ENCODE measurements at regions not wholly inside any gene's neighbourhood (a gene's known extent, or its start where the extent isn't known, plus 50 kb on each side); places are given as distances from the start of the nearest gene placed in this dataset.

DNA sequence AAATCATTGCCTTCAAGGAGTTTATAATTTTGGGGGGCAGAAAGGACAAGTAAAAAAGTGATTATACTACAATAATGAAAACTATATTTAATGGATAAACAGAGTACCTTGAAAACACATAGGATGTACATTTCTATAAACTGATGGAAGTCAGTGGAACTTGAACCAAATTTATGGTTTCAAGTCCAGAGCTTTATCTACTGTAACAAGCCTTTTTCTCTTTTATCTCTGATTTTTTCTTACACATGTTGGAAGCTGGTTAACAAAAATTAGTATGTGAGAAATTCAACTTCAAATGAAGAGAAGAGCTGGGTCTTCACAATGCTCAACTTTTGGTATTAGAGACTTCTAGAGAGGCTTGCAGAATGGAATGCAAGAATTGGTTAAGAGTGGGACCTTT is 393.6 kb downstream of the LMO7 start:
- ATAC-seq (ENCODE audit: low read depth in 2 of 2) (no peak), DNase-seq (no peak)
- Histone ChIP-seq H3K36me3 (ENCODE audit: control insufficient read depth, insufficient read depth, low read length) (no peaks in the 10 kb centered on the region), H3K4me1 (ENCODE audit: control insufficient read depth, insufficient read depth, low read length, poor library complexity, severe bottlenecking) (no peaks in the 10 kb centered on the region), H3K27ac (ENCODE audit: insufficient read depth, low read length, poor library complexity, severe bottlenecking) (no peak overlapping the region), H3K4me3 (ENCODE audit: low read depth, low read length) (no peak overlapping the region), H3K9me3 (ENCODE audit: control insufficient read depth in 2 of 2, low read length in 2 of 2) (no peaks in the 10 kb centered on the region), H3K27me3 (ENCODE audit: control insufficient read depth, insufficient read depth, low read length) (no peaks in the 10 kb centered on the region)
- no peak overlapping the region for H3K27ac Mint-ChIP-seq
- H3K9me3 Mint-ChIP-seq: peaks cover 0 to 4% (median 0%) of the 10 kb centered on the region in 7 donors
- H3K4me1 Mint-ChIP-seq: no peaks in the 10 kb centered on the region
- H3K4me3 Mint-ChIP-seq: no peak overlapping the region
- no peaks in the 10 kb centered on the region for H3K27me3 Mint-ChIP-seq
- H3K36me3 Mint-ChIP-seq: no peaks in the 10 kb centered on the region

GRCh38 chr13:76029088-76029487 is 393.0 kb downstream of the LMO7 start:
- no peak overlapping the region for H3K4me3 Mint-ChIP-seq
- H3K36me3 ChIP-seq (ENCODE audit: control insufficient read depth, insufficient read depth, low read length): no peaks in the 10 kb centered on the region
- no peak for DNase-seq
- H3K27ac Mint-ChIP-seq: no peak overlapping the region
- H3K9me3 Mint-ChIP-seq: peaks cover 0 to 2% (median 0%) of the 10 kb centered on the region in 7 donors
- H3K36me3 Mint-ChIP-seq: no peaks in the 10 kb centered on the region
- no peaks in the 10 kb centered on the region for H3K4me1 ChIP-seq (ENCODE audit: control insufficient read depth, insufficient read depth, low read length, poor library complexity, severe bottlenecking)
- H3K27me3 Mint-ChIP-seq: no peaks in the 10 kb centered on the region
- H3K4me1 Mint-ChIP-seq: no peaks in the 10 kb centered on the region
- no peak for ATAC-seq (ENCODE audit: low read depth in 2 of 2)
- H3K9me3 ChIP-seq (ENCODE audit: control insufficient read depth in 2 of 2, low read length in 2 of 2): no peaks in the 10 kb centered on the region
- no peak overlapping the region for H3K27ac ChIP-seq (ENCODE audit: insufficient read depth, low read length, poor library complexity, severe bottlenecking)
- no peaks in the 10 kb centered on the region for H3K27me3 ChIP-seq (ENCODE audit: control insufficient read depth, insufficient read depth, low read length)
- no peak overlapping the region for H3K4me3 ChIP-seq (ENCODE audit: low read depth, low read length)

DNA sequence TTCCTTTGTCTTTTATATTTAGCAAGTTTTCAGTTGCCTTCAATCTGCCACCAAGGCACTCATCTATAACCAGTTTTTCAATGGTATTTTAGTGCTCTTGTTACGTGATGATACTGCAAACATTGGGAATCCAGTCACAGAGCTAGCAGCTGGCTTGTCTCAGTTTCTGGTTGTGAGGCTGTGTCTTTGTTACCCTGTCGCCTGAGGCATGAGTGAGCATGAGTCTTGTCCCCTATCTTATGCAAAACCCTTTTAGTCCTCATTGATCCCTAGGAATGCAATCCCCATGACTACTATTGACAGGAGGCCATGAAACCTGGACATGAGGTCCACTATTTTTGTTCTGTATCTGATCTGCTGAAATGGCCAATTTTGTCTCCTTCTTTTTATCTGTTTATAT is 391.0 kb downstream of the LMO7 start:
- peaks cover 0 to 2% (median 0%) of the 10 kb centered on the region in 7 donors for H3K9me3 Mint-ChIP-seq
- H3K27me3 Mint-ChIP-seq: no peaks in the 10 kb centered on the region
- DNase-seq (no peak), ATAC-seq (ENCODE audit: low read depth in 2 of 2) (no peak)
- Histone ChIP-seq H3K27me3 (ENCODE audit: control insufficient read depth, insufficient read depth, low read length) (no peaks in the 10 kb centered on the region), H3K4me3 (ENCODE audit: low read depth, low read length) (no peak overlapping the region), H3K4me1 (ENCODE audit: control insufficient read depth, insufficient read depth, low read length, poor library complexity, severe bottlenecking) (no peaks in the 10 kb centered on the region), H3K36me3 (ENCODE audit: control insufficient read depth, insufficient read depth, low read length) (no peaks in the 10 kb centered on the region), H3K27ac (ENCODE audit: insufficient read depth, low read length, poor library complexity, severe bottlenecking) (no peak overlapping the region), H3K9me3 (ENCODE audit: control insufficient read depth in 2 of 2, low read length in 2 of 2) (no peaks in the 10 kb centered on the region)
- no peaks in the 10 kb centered on the region for H3K4me1 Mint-ChIP-seq
- no peak overlapping the region for H3K4me3 Mint-ChIP-seq
- no peak overlapping the region for H3K27ac Mint-ChIP-seq
- no peaks in the 10 kb centered on the region for H3K36me3 Mint-ChIP-seq

- H3K4me1 Mint-ChIP-seq: no peaks in the 10 kb centered on the region
- Histone ChIP-seq H3K9me3 (ENCODE audit: control insufficient read depth in 2 of 2, low read length in 2 of 2) (no peaks in the 10 kb centered on the region), H3K36me3 (ENCODE audit: control insufficient read depth, insufficient read depth, low read length) (no peaks in the 10 kb centered on the region), H3K27me3 (ENCODE audit: control insufficient read depth, insufficient read depth, low read length) (no peaks in the 10 kb centered on the region), H3K4me1 (ENCODE audit: control insufficient read depth, insufficient read depth, low read length, poor library complexity, severe bottlenecking) (no peaks in the 10 kb centered on the region), H3K4me3 (ENCODE audit: low read depth, low read length) (no peak overlapping the region), H3K27ac (ENCODE audit: insufficient read depth, low read length, poor library complexity, severe bottlenecking) (no peak overlapping the region)
- ATAC-seq (ENCODE audit: low read depth in 2 of 2) (no peak), DNase-seq (no peak)
- H3K4me3 Mint-ChIP-seq: no peak overlapping the region
- H3K9me3 Mint-ChIP-seq: peaks cover 0 to 2% (median 0%) of the 10 kb centered on the region in 7 donors
- H3K27ac Mint-ChIP-seq: no peak overlapping the region
- H3K36me3 Mint-ChIP-seq: no peaks in the 10 kb centered on the region
- no peaks in the 10 kb centered on the region for H3K27me3 Mint-ChIP-seq
Measured at GRCh38 chr13:76025392-76025791, 389.3 kb downstream of the LMO7 start.

GRCh38 chr13:76024151-76024550 is 388.0 kb downstream of the LMO7 start:
- Mint-ChIP-seq H3K36me3 (no peaks in the 10 kb centered on the region), H3K4me3 (no peak overlapping the region), H3K27me3 (no peaks in the 10 kb centered on the region), H3K9me3 (peaks cover 0 to 2% (median 0%) of the 10 kb centered on the region in 7 donors), H3K27ac (no peak overlapping the region), H3K4me1 (no peaks in the 10 kb centered on the region)
- Histone ChIP-seq H3K9me3 (ENCODE audit: control insufficient read depth in 2 of 2, low read length in 2 of 2) (no peaks in the 10 kb centered on the region), H3K27me3 (ENCODE audit: control insufficient read depth, insufficient read depth, low read length) (no peaks in the 10 kb centered on the region), H3K36me3 (ENCODE audit: control insufficient read depth, insufficient read depth, low read length) (no peaks in the 10 kb centered on the region), H3K27ac (ENCODE audit: insufficient read depth, low read length, poor library complexity, severe bottlenecking) (no peak overlapping the region), H3K4me3 (ENCODE audit: low read depth, low read length) (no peak overlapping the region), H3K4me1 (ENCODE audit: control insufficient read depth, insufficient read depth, low read length, poor library complexity, severe bottlenecking) (no peaks in the 10 kb centered on the region)
- DNase-seq: no peak
- no peak for ATAC-seq (ENCODE audit: low read depth in 2 of 2)

GRCh38 chr13:76023652-76024051 is 387.5 kb downstream of the LMO7 start:
- ATAC-seq (ENCODE audit: low read depth in 2 of 2) (no peak), DNase-seq (no peak)
- H3K27ac ChIP-seq (ENCODE audit: insufficient read depth, low read length, poor library complexity, severe bottlenecking): no peak overlapping the region
- H3K9me3 ChIP-seq (ENCODE audit: control insufficient read depth in 2 of 2, low read length in 2 of 2): no peaks in the 10 kb centered on the region
- no peak overlapping the region for H3K4me3 ChIP-seq (ENCODE audit: low read depth, low read length)
- H3K36me3 ChIP-seq (ENCODE audit: control insufficient read depth, insufficient read depth, low read length): no peaks in the 10 kb centered on the region
- Mint-ChIP-seq H3K4me3 (no peak overlapping the region), H3K27ac (no peak overlapping the region), H3K4me1 (no peaks in the 10 kb centered on the region), H3K27me3 (no peaks in the 10 kb centered on the region), H3K9me3 (peaks cover 0 to 1% (median 0%) of the 10 kb centered on the region in 7 donors), H3K36me3 (no peaks in the 10 kb centered on the region)
- H3K27me3 ChIP-seq (ENCODE audit: control insufficient read depth, insufficient read depth, low read length): no peaks in the 10 kb centered on the region
- no peaks in the 10 kb centered on the region for H3K4me1 ChIP-seq (ENCODE audit: control insufficient read depth, insufficient read depth, low read length, poor library complexity, severe bottlenecking)

DNA sequence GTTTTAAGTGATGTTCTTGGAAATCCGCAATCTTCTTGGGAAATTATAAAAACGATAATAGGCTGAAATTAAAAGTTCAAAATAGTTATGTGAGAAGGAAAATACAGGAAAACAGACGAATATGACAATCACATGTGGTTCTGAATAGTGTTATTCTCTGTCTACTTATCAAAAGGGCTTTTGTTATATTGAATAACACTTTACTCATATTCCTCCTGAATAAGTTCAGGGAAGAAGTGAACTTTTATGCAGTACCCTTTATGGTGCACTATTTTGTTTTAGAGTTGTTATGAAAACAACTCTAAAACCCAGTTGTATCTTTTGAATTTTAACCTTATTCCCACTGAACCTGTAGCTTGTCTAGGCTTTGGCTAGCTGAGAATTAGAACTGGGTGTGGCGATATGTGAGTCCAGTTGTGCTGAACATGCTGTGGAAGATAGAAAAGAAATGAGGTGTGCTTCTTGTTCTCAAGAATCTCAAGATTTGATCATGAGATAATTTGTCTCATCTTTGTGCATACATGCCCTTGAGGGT is 384.4 kb downstream of the LMO7 start:
- H3K27ac ChIP-seq (ENCODE audit: insufficient read depth, low read length, poor library complexity, severe bottlenecking): no peak overlapping the region
- DNase-seq (no peak), ATAC-seq (ENCODE audit: low read depth in 2 of 2) (no peak)
- no peaks in the 10 kb centered on the region for H3K27me3 Mint-ChIP-seq
- no peaks in the 10 kb centered on the region for H3K4me1 ChIP-seq (ENCODE audit: control insufficient read depth, insufficient read depth, low read length, poor library complexity, severe bottlenecking)
- H3K36me3 Mint-ChIP-seq: no peaks in the 10 kb centered on the region
- no peak overlapping the region for H3K4me3 ChIP-seq (ENCODE audit: low read depth, low read length)
- H3K9me3 ChIP-seq (ENCODE audit: control insufficient read depth in 2 of 2, low read length in 2 of 2): no peaks in the 10 kb centered on the region
- H3K27me3 ChIP-seq (ENCODE audit: control insufficient read depth, insufficient read depth, low read length): no peaks in the 10 kb centered on the region
- H3K4me3 Mint-ChIP-seq: no peak overlapping the region
- H3K27ac Mint-ChIP-seq: peak overlapping the region in 1 of 3 donors; percentile 3
- no peaks in the 10 kb centered on the region for H3K36me3 ChIP-seq (ENCODE audit: control insufficient read depth, insufficient read depth, low read length)
- no peaks in the 10 kb centered on the region for H3K4me1 Mint-ChIP-seq
- no peaks in the 10 kb centered on the region for H3K9me3 Mint-ChIP-seq

DNA sequence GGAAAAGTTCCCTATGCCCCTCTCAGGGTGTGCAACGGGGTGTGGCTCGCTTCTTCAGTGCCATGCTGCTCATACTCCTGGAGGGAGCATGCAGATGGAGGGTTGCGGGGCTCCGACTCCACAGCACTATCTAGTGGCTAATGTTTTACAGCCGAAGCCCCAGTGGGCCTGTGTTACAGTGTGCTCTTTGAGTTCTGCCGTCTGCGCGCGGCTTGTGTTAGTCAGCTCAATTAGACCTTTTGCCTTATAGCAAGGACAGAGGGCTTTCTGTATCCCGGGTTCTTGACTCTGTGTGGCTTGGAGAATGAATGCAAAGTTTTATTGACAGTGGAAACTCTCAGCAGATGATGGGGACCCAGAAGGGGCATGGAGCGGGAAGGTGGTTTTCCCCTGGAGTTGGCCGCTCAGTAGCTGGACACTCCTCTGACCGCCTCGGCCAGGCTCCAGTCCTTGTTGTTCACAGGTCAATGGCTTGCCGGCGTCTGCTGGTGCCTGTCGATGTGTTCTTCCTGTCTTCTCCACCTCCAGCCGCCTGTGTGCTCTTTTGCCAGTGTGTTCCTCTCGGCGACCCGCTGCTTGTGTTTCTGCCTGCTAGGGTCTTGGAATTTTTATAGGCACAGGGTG is 383.4 kb downstream of the LMO7 start:
- Mint-ChIP-seq H3K9me3 (no peaks in the 10 kb centered on the region), H3K27ac (no peak overlapping the region), H3K27me3 (no peaks in the 10 kb centered on the region), H3K4me3 (no peak overlapping the region), H3K4me1 (no peaks in the 10 kb centered on the region), H3K36me3 (no peaks in the 10 kb centered on the region)
- H3K4me1 ChIP-seq (ENCODE audit: control insufficient read depth, insufficient read depth, low read length, poor library complexity, severe bottlenecking): no peaks in the 10 kb centered on the region
- DNase-seq (no peak), ATAC-seq (ENCODE audit: low read depth in 2 of 2) (no peak)
- no peak overlapping the region for H3K4me3 ChIP-seq (ENCODE audit: low read depth, low read length)
- H3K36me3 ChIP-seq (ENCODE audit: control insufficient read depth, insufficient read depth, low read length): no peaks in the 10 kb centered on the region
- no peak overlapping the region for H3K27ac ChIP-seq (ENCODE audit: insufficient read depth, low read length, poor library complexity, severe bottlenecking)
- H3K9me3 ChIP-seq (ENCODE audit: control insufficient read depth in 2 of 2, low read length in 2 of 2): no peaks in the 10 kb centered on the region
- H3K27me3 ChIP-seq (ENCODE audit: control insufficient read depth, insufficient read depth, low read length): no peaks in the 10 kb centered on the region
